ENCODE measurements at regions not wholly inside any gene's neighbourhood (a gene's known extent, or its start where the extent isn't known, plus 50 kb on each side); places are given as distances from the start of the nearest gene placed in this dataset.

DNA sequence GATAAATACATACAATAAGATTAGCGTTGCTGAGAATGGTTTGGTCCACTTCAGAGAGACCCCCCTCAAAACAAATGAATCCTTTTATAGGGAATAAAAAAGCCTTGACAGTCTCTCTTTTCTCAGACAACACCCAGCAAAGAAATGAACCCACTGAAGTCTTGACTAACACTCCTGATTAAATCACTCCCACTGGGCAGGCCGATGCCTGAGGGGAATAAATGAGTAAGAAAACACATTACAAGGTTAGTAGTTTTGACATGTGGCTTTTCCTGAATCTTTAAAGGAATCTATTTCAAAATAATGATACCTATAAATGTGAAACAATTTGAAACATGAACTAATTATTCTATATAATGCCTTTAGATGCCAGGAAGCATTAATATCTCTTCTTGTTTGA, 146.9 kb upstream of the POGK start:
- TF ChIP-seq, protein P1, sequence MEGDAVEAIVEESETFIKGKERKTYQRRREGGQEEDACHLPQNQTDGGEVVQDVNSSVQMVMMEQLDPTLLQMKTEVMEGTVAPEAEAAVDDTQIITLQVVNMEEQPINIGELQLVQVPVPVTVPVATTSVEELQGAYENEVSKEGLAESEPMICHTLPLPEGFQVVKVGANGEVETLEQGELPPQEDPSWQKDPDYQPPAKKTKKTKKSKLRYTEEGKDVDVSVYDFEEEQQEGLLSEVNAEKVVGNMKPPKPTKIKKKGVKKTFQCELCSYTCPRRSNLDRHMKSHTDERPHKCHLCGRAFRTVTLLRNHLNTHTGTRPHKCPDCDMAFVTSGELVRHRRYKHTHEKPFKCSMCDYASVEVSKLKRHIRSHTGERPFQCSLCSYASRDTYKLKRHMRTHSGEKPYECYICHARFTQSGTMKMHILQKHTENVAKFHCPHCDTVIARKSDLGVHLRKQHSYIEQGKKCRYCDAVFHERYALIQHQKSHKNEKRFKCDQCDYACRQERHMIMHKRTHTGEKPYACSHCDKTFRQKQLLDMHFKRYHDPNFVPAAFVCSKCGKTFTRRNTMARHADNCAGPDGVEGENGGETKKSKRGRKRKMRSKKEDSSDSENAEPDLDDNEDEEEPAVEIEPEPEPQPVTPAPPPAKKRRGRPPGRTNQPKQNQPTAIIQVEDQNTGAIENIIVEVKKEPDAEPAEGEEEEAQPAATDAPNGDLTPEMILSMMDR (IDR thresholded peaks at IDR 0.05; ENCODE audit: insufficient read depth, low read length), result no peak
- TF ChIP-seq POLR2AphosphoS5 (IDR thresholded peaks at IDR 0.05; ENCODE audit: low read depth), result no peak
